ENCODE measurements at regions not wholly inside any gene's neighbourhood (a gene's known extent, or its start where the extent isn't known, plus 50 kb on each side); places are given as distances from the start of the nearest gene placed in this dataset.

DNA sequence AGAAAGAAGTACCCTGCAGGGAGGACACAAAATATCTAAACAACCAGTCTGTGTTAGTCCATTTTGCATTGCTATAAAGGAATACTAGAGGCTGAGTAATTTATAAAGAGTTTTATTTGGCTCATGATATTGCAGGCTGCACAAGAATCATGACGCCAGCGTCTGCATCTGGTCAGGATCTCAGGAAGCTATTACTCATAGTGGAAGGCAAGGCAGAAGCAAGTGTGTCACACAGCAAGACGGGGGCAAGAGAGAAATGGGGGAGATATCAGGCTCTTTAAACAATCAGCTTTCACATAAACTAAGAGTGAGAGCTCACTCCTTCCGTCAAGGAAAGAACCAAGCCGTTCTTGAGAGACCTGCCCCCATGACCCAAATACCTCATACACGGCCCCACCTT lies 614.8 kb downstream of the ZIC1 start:
- TF ChIP-seq CTCF (IDR thresholded peaks at IDR 0.05 in 4 of 5, conservative IDR thresholded peaks at IDR 0.05 in 1 of 5) (no peak), POLR2A (IDR thresholded peaks at IDR 0.05) (no peak)
